ENCODE measurements at regions not wholly inside any gene's neighbourhood (a gene's known extent, or its start where the extent isn't known, plus 50 kb on each side); places are given as distances from the start of the nearest gene placed in this dataset.

DNA sequence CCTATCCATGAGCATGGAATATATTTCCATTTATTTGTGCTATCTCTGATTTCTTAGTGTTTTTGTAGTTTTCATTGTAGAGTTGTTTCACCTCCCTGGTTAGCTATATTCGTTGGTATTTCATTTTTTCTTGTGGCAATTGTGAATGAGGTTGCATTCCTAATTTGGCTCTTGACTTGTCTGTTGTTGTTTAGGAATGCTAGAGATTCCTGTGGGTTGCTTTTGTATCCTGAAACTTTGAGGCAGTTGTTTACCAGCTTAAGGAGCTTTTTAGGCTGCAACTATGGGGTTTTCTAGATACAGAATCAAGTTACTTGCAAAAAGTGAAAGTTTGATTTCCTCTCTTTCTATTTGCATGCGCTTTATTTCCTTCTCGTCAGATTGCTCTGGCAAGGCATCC is 304.7 kb upstream of the GRM3 start:
- Histone ChIP-seq H3K14ac (ENCODE audit: insufficient read length) (no peak overlapping the region), H3K9me3 (ENCODE audit: insufficient read depth in 2 of 2, low read depth in 1 of 2, low read length in 1 of 2) (peaks cover 0 to 3% of the 10 kb centered on the region in 2 experiments; a peak in 1 of 4 replicates), H3K18ac (ENCODE audit: extremely low read depth, low read length) (no peak overlapping the region; the same call in 1 of the 2 replicates), H2AFZ (ENCODE audit: low read length) (no peak overlapping the region), H4K91ac (replicated peaks; ENCODE audit: insufficient read length, low read length) (no peak overlapping the region), H3K23me2 (ENCODE audit: low read depth, low read length) (no peaks in the 10 kb centered on the region), H3K23ac (ENCODE audit: insufficient read length) (no peak overlapping the region), H4K20me1 (replicated peaks in 1 of 2; ENCODE audit: control insufficient read depth in 1 of 2, insufficient read depth in 2 of 2, low read length in 2 of 2) (no peaks in the 10 kb centered on the region), H3K9ac (replicated peaks in 1 of 4; ENCODE audit: extremely low read depth in 1 of 4, low read depth in 3 of 4, low read length in 3 of 4) (no peak overlapping the region), H2BK5ac (ENCODE audit: low read depth, low read length) (peak overlapping the region; percentile 6; the same call in 1 of the 2 replicates), H2BK15ac (ENCODE audit: low read length) (no peak overlapping the region), H3K4me3 (ENCODE audit: extremely low read depth in 1 of 4, insufficient read depth in 2 of 4, low read depth in 3 of 4, low read length in 4 of 4) (peak overlapping the region in 1 of 4 experiments; percentile 7; a peak in 1 of 8 replicates), H3K56ac (replicated peaks; ENCODE audit: insufficient read length, low read depth, low read length) (no peak overlapping the region), H3K27ac (ENCODE audit: low read depth, low read length) (no peak overlapping the region), H2BK20ac (ENCODE audit: low read length) (no peak overlapping the region), H2AK5ac (ENCODE audit: low read depth, low read length) (no peak overlapping the region), H3K79me2 (ENCODE audit: control insufficient read depth in 1 of 2, insufficient read depth in 2 of 2, low read length in 2 of 2) (no peaks in the 10 kb centered on the region), H3K4me1 (replicated peaks in 1 of 4; ENCODE audit: control insufficient read depth in 3 of 4, insufficient read depth in 4 of 4, low read length in 3 of 4) (peaks cover 0 to 5% (median 3%) of the 10 kb centered on the region in 4 experiments; a peak in 4 of 7 replicates), H3K27me3 (replicated peaks in 1 of 4; ENCODE audit: control insufficient read depth in 3 of 4, extremely low read depth in 1 of 4, insufficient read depth in 3 of 4, low read length in 3 of 4) (no peaks in the 10 kb centered on the region), H3K4me2 (ENCODE audit: insufficient read depth in 1 of 2, low read depth in 2 of 2, low read length in 2 of 2) (no peak overlapping the region; a peak in 1 of 4 replicates), H4K5ac (ENCODE audit: insufficient read length, low read depth, low read length) (peak overlapping the region; percentile 86), H3K36me3 (ENCODE audit: control insufficient read depth in 2 of 4, insufficient read depth in 4 of 4, low read length in 3 of 4) (no peaks in the 10 kb centered on the region), H3K79me1 (ENCODE audit: low read depth, low read length) (no peaks in the 10 kb centered on the region), H4K8ac (ENCODE audit: extremely low read depth, insufficient read depth, low read length) (no peak overlapping the region), H3K4ac (replicated peaks; ENCODE audit: insufficient read length, low read depth, low read length) (no peak overlapping the region), H2BK120ac (replicated peaks; ENCODE audit: low read depth, low read length) (no peak overlapping the region), H2BK12ac (ENCODE audit: low read depth, low read length) (no peak overlapping the region; the same call in 1 of the 2 replicates)
- DNase-seq (ENCODE audit: low read depth in 1 of 2, low spot score in 2 of 2) (no peak), FAIRE-seq (no peak)
- WGBS, 2 experiments (ENCODE audit: extremely low coverage in 1 of 2, insufficient coverage in 1 of 2, insufficient read length in 1 of 2, insufficient replicate concordance in 2 of 2, low coverage in 1 of 2, low lambda C conversion rate in 2 of 2, missing lambda C conversion rate in 1 of 2): 75% methylated on average over 3 of the region's 3 CpGs; no CpG with 5 or more reads in 1 of the 2 experiments
- CTCF ChIA-PET (ENCODE audit: partially characterized antibody): interaction anchor here (0.6 to 0.7 kb wide), 2 partner anchors 17 to 533 kb away, joined by 3 to 4 read pairs; no protein-coding TSS in a partner anchor
- TF ChIP-seq, protein P1, sequence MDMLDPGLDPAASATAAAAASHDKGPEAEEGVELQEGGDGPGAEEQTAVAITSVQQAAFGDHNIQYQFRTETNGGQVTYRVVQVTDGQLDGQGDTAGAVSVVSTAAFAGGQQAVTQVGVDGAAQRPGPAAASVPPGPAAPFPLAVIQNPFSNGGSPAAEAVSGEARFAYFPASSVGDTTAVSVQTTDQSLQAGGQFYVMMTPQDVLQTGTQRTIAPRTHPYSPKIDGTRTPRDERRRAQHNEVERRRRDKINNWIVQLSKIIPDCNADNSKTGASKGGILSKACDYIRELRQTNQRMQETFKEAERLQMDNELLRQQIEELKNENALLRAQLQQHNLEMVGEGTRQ (IDR thresholded peaks at IDR 0.05; ENCODE audit: low read length): no peak
- no peak for TF ChIP-seq POLR2A (IDR thresholded peaks at IDR 0.05; ENCODE audit: control extremely low read depth in 1 of 2, low read depth in 2 of 2, low read length in 2 of 2)
- no peak for TF ChIP-seq JUND (IDR thresholded peaks at IDR 0.05; ENCODE audit: low read length)
- TF ChIP-seq CEBPB (IDR thresholded peaks at IDR 0.05; ENCODE audit: low read depth, low read length): no peak
- no peak for TF ChIP-seq RBBP5 (IDR thresholded peaks at IDR 0.05; ENCODE audit: borderline replicate concordance, low read depth, low read length)
- POLR2A ChIA-PET (ENCODE audit: partially characterized antibody): no interaction called here

All from H1 (cell line).